ENCODE measurements at regions not wholly inside any gene's neighbourhood (a gene's known extent, or its start where the extent isn't known, plus 50 kb on each side); places are given as distances from the start of the nearest gene placed in this dataset.

DNA sequence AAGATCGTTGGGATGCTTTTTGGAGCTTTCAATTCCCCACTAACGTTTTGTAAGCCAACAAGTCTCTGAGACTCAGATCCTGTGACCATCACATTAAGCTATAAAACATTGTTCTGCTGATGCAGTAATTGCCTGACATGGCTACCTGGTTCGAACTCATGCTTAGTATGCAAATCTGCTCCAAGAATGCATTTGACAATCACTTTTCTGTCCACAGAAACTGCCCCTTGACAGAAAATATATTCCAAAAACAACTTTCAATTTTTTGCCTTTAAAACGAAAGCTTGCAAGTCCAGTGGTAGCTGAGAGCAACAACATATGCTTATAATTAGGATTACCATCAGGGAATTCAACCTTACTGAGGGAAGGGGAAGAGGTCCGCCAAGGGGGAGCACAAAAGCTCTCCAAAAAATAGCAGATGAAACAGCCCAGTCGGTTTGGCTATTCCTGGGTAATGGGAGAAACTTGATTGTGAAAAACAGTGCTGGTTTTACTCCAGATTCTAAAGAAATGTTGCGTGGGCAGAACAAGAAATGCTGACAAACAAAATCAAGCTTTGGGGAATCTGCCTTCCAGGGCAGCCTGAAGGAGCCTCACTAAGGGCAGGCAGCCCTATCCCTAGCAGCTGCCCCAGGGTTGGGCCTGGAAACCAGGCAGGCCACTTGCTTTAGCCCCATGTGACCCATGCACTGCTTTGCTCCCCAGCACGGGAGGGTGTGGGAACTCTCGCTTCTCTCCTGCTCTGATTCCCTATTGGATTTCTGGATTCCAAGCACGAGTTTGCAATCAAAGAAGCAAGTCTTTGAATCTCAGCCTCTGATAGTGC, 160.7 kb upstream of the LDB2 start:
- TF ChIP-seq, protein P1, sequence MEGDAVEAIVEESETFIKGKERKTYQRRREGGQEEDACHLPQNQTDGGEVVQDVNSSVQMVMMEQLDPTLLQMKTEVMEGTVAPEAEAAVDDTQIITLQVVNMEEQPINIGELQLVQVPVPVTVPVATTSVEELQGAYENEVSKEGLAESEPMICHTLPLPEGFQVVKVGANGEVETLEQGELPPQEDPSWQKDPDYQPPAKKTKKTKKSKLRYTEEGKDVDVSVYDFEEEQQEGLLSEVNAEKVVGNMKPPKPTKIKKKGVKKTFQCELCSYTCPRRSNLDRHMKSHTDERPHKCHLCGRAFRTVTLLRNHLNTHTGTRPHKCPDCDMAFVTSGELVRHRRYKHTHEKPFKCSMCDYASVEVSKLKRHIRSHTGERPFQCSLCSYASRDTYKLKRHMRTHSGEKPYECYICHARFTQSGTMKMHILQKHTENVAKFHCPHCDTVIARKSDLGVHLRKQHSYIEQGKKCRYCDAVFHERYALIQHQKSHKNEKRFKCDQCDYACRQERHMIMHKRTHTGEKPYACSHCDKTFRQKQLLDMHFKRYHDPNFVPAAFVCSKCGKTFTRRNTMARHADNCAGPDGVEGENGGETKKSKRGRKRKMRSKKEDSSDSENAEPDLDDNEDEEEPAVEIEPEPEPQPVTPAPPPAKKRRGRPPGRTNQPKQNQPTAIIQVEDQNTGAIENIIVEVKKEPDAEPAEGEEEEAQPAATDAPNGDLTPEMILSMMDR (IDR thresholded peaks at IDR 0.05; ENCODE audit: unreplicated experiment), result no peak
- H3K4me1 Mint-ChIP-seq (ENCODE audit: low read depth, unreplicated experiment), result no peaks in the 10 kb centered on the region
- no peaks in the 10 kb centered on the region for H3K36me3 Mint-ChIP-seq (ENCODE audit: insufficient read depth, unreplicated experiment)
- intact Hi-C loops (cut with micrococcal nuclease; ENCODE audit: unreplicated experiment), result no loop called here
- no peaks in the 10 kb centered on the region for H3K9me3 Mint-ChIP-seq (ENCODE audit: low read depth, unreplicated experiment)
- DNase-seq, result no peak
- no TSS peak for BruUV-seq (replicated peaks)
- no peak overlapping the region for H3K27ac Mint-ChIP-seq (ENCODE audit: unreplicated experiment)
- CTCF ChIA-PET, result no interaction called here
- no peak overlapping the region for H3K4me3 Mint-ChIP-seq (ENCODE audit: low read depth, unreplicated experiment)
- no peaks in the 10 kb centered on the region for H3K27me3 Mint-ChIP-seq (ENCODE audit: unreplicated experiment)

DNA sequence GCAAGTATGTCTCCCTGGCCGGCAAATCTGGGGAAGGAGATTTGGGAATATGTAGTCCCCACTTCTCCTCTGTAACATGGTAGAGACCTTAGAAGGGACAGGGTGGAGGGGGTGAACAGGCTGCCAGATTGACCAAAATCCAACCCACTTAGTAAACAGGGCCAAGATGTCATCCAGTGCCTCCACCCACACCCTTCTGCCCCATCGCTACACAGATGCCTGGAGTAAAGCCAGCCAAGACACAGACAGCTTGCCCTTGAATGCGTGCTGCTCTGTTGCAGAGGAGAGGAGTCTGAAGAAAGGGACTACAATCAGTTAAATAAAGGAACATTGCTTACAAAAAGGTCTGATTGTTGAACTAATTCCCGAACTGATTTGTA, 160.1 kb upstream of the LDB2 start:
- Mint-ChIP-seq H3K27me3 (ENCODE audit: unreplicated experiment) (no peaks in the 10 kb centered on the region), H3K4me3 (ENCODE audit: low read depth, unreplicated experiment) (no peak overlapping the region), H3K4me1 (ENCODE audit: low read depth, unreplicated experiment) (no peaks in the 10 kb centered on the region), H3K9me3 (ENCODE audit: low read depth, unreplicated experiment) (no peaks in the 10 kb centered on the region), H3K36me3 (ENCODE audit: insufficient read depth, unreplicated experiment) (no peaks in the 10 kb centered on the region), H3K27ac (ENCODE audit: unreplicated experiment) (no peak overlapping the region)
- intact Hi-C loops (cut with micrococcal nuclease; ENCODE audit: unreplicated experiment), result no loop called here
- no TSS peak for BruUV-seq (replicated peaks)
- CTCF ChIA-PET, result no interaction called here
- TF ChIP-seq, protein P1 (IDR thresholded peaks at IDR 0.05; ENCODE audit: unreplicated experiment), result no peak
- no peak for DNase-seq

DNA sequence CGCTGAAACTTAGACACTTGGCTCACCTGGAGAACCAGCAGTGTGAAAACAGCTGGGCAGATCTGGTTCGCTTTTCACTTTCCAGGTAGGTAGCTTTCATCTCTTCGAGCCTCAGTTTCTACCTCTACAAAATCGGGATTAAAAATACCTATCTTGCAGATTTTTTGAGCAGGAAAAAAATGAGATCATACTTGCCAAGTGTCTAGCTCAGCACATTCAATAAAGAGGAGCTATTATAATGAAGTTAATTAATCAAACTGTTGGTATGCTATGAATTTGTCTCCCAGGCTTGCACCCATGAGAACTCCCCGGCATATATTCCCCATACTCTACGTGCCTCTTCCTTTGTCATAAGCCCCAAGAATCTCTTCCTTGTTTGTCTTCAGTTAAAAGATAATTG, 158.6 kb upstream of the LDB2 start:
- TF ChIP-seq, protein P1 (IDR thresholded peaks at IDR 0.05; ENCODE audit: unreplicated experiment), result no peak
- Mint-ChIP-seq H3K4me3 (ENCODE audit: low read depth, unreplicated experiment) (no peak overlapping the region), H3K27ac (ENCODE audit: unreplicated experiment) (no peak overlapping the region), H3K9me3 (ENCODE audit: low read depth, unreplicated experiment) (no peaks in the 10 kb centered on the region), H3K27me3 (ENCODE audit: unreplicated experiment) (no peaks in the 10 kb centered on the region), H3K36me3 (ENCODE audit: insufficient read depth, unreplicated experiment) (no peaks in the 10 kb centered on the region), H3K4me1 (ENCODE audit: low read depth, unreplicated experiment) (no peaks in the 10 kb centered on the region)
- BruUV-seq (replicated peaks), result no TSS peak
- intact Hi-C loops (cut with micrococcal nuclease; ENCODE audit: unreplicated experiment), result no loop called here
- CTCF ChIA-PET, result no interaction called here
- no peak for DNase-seq

DNA sequence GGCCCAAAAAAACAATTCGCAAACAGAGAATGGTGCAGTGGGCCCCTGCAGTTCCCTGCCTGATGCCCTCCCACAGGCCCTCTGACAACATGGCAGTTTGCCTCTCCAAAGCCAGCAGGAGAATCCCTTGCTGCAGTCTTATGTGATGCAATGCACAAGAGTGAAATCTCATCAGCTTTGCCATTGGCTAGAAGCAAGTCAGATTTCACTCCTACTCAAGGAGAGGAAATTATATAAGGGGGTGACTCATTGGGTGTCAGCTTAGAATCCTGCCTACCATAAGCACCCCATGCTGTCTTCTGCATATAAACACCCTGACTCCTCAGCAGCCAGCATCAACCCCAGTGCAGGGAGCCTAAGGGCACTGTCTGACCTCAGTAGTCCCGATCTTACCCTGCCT, 157.3 kb upstream of the LDB2 start:
- H3K4me1 Mint-ChIP-seq (ENCODE audit: low read depth, unreplicated experiment), result no peaks in the 10 kb centered on the region
- DNase-seq, result no peak
- H3K9me3 Mint-ChIP-seq (ENCODE audit: low read depth, unreplicated experiment), result no peaks in the 10 kb centered on the region
- no peak overlapping the region for H3K4me3 Mint-ChIP-seq (ENCODE audit: low read depth, unreplicated experiment)
- H3K36me3 Mint-ChIP-seq (ENCODE audit: insufficient read depth, unreplicated experiment), result no peaks in the 10 kb centered on the region
- intact Hi-C loops (cut with micrococcal nuclease; ENCODE audit: unreplicated experiment), result no loop called here
- no peaks in the 10 kb centered on the region for H3K27me3 Mint-ChIP-seq (ENCODE audit: unreplicated experiment)
- no peak overlapping the region for H3K27ac Mint-ChIP-seq (ENCODE audit: unreplicated experiment)
- TF ChIP-seq, protein P1 (IDR thresholded peaks at IDR 0.05; ENCODE audit: unreplicated experiment), result no peak
- CTCF ChIA-PET, result no interaction called here
- BruUV-seq (replicated peaks), result no TSS peak
